Stimulated activated CD4-positive, alpha-beta T cell treated with anti-CD3 and anti-CD28 coated beads, Interleukin-4, amount 100 ng/mL, for 1 hour (primary cell): ENCODE measurements at regions not wholly inside any gene's neighbourhood (a gene's known extent, or its start where the extent isn't known, plus 50 kb on each side); places are given as distances from the start of the nearest gene placed in this dataset.
"Not testable (repeated sequence)": the region's sequence is repeated elsewhere in the genome, so short reads cannot be mapped to it uniquely, and the experiment has no call there.

Source experiments
- DNase-seq: peaks from one replicate; pipeline ENCODE4 v3.0.0-alpha.2; 2020

DNA sequence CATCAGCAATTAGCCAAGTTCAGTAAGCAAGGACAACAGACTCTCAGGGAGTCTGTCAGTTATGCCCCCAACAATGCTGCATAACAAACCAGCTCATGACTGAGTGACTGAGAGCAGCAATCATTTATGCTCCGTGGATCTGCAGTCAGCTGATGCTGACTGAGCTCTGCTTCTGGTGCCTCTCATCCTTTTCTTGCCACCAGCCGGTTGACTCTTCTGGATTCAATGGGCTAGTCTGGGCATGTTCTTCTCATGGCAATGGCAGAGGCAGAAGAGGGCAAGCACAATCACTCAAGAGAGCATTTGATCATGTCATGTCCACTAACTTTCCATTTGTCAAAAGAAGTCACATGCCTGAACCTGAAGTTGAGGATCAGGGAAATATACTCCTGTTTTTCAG, 157.0 kb upstream of the NTRK2 start:
- no peak for DNase-seq

GRCh38 chr9:84513473-84513872, 156.1 kb upstream of the NTRK2 start:
- DNase-seq: no peak

DNA sequence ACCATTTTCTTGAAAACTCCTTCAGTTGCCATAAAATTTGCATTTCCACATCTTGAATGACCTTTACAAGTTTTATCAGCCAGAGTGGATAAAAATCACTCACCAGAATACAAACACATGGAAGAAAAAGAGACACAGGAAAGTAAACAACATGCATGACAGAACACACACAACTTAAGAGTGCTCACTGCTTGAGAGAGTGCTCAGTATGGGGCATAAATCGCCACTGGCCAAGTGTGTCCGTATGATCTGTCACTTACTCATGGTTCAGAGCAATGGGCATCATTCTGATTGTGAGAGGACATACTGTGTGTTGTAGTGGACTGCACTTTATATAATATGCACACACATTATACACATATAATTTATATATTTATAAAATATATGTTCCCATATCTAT, 155.6 kb upstream of the NTRK2 start:
- no peak for DNase-seq

DNA sequence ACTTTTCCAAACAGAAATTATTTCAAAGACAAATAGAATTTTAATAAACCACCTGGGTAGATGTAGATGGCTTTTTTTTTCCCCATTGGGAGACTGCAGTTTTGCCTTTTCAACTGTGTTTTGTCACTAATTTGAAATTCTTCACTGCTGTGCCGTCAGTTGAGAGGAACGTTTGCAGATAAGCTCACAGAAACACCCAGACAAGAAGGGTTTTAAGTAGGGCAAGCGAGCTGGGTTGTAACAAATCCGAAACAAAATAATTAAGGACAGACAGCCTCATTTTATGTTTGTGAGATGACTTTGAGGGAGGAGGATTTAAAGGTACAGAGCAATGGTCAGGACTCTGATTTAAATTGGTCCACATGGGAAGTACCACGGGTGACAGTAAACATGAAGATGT, 155.1 kb upstream of the NTRK2 start:
- no peak for DNase-seq

DNA sequence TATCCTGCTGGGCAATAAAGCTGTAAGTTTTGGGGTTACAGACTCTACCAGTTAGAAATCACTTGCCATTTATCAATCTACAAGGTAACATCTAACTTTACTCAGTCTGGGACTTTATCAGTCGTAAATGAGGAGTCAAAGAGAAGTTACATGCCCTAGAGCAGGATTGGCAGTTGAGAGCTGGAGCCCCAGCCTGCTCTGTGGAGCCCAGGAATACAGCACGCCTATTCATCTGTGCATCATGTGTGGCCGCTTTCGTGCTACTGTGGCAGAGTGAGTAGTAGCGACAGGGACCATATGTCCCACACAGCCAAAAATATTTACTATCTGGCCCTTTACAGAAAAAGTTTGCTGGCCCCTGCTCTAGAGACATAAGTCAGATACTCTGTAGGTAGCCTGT, 152.5 kb upstream of the NTRK2 start:
- DNase-seq: no peak

DNA sequence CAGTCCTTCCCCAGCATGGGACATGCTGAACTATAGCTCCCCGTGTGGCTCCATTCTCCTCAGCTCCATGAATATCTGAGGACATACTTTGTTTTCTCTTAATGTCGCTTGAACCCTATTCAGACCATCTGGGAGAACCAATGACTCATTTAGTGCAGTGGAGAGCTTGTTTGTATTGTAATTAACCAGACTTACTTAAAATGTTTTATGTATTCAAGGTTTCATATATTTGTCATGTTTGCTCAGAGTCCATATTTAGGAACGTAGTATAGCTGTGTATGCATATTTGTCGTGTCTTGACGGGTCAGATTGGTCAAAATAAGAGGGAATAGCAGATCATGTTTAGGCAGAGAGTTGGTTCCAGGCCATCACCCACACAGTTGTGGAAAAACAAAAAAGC, 150.1 kb upstream of the NTRK2 start:
- no peak for DNase-seq

DNA sequence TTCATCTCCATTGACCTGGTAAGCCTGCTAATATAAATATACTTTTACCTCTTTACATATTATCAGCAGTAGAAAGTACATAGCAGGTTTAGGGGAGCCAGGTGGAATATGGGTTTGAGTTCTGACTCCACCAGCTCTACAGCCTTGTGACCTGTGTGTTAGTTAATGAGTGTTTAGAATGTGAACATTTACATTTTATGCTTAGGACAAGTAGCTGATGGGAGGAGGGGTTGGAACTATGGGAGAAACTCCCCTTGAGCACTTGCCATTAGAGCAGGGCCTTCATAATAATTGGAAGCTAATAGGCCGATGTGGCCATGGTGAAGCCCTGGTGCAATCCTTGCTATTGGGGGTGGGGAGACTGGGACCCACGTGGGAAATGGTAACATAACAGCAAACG, 148.3 kb upstream of the NTRK2 start:
- DNase-seq: no peak

GRCh38 chr9:84526211-84526610, 143.3 kb upstream of the NTRK2 start:
- not testable (repeated sequence) for DNase-seq

- DNase-seq: not testable (repeated sequence)
Observed at GRCh38 chr9:84527060-84527720, 142.3 kb upstream of the NTRK2 start.

GRCh38 chr9:84535973-84536372, 133.6 kb upstream of the NTRK2 start:
- not testable (repeated sequence) for DNase-seq

- no peak for DNase-seq
Observed at GRCh38 chr9:84538879-84539278, 130.7 kb upstream of the NTRK2 start.

GRCh38 chr9:84542554-84542953, 127.0 kb upstream of the NTRK2 start:
- DNase-seq: no peak

- DNase-seq: no peak
Observed at GRCh38 chr9:84554069-84554664, 115.4 kb upstream of the NTRK2 start.

- no peak for DNase-seq
Observed at GRCh38 chr9:84556556-84556955, 113.0 kb upstream of the NTRK2 start.

DNA sequence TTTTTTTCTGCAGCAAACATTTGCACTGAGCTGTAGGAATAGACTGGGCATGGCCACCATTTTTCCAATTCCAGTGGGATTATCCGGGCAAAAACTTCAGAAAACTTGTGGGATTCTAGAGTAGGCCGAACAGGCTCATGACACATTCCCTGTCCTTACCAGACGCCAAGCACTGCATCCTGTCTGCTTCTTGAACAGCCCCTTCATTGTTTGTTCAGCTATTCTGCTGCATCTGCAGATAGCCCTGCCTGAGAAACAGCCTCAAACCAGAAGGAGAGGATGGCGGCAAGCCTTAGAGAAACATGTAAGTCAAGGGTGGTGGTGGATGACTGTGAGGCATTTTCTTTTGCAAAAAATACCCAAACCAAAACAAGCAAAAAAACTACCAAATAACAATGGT, 111.8 kb upstream of the NTRK2 start:
- DNase-seq: no peak

DNA sequence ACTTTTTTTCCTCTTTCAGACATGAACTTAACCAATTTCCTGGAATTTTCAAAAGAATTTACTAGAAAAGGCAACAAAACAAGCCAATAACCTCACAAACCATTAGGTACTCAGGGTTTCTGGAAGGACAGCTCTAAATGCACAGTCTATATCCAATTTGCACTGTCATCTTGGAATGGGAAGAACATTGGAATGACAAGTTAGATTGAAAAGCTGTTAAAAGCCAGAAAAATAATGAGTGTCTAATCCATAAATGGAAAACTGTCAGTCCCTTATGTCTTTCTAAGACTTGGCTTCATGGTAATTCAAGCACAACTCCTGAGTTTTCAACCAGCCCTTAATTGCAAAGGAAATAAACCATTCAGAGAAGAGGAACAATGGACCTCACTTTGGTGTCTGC, 105.8 kb upstream of the NTRK2 start:
- DNase-seq: no peak

DNA sequence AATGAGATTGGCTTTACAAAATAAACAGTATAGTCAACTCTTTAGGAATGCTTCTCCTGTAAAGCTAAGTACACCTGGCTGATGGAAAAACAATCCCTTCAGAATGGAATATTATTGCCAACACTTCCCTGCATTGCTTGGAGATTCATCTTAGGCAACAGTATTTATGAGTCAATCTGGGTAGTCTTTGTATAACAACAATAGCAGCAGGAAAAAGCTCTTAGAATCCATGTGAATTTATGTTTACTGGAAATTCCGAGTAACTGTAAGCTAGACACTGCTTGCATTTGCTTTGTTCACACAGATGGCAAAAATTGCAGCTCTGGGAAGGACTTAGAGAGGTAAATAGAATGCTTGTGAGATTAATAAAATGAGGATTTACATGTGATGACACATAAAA, 101.7 kb upstream of the NTRK2 start:
- no peak for DNase-seq

DNA sequence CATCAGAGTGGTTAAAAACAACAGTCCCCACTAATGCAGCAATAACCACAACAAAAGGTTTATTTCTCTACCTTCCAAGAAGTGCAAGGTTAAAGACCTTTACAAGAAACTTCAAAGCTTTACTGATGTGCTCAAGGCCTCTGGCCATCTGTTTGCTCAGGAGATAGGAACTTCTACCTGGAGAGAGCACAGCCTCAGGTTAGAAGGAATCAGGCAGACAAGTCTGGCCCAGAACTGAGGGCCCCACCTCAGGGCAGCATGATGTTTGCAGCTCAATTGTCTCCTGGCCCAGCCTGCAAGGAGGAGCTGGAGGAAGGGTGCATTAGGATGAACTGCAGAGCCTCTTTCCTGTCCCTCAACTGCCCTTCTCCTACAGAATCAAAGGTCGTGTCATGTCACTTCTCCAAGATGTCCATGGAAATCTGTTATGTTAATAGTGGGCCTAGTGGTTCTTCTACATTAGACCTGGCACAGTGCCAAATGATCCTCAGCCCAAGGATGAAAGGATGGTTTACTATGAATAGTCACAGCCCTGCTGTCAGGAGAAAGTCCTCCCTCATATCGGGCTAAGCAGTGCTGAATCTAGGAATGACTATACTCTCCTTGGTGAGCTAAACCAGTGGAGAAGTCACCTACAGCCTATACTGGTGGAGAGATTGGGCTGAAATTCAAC, 98.9 kb upstream of the NTRK2 start:
- DNase-seq: no peak

GRCh38 chr9:84573083-84573482, 96.4 kb upstream of the NTRK2 start:
- DNase-seq: no peak

- DNase-seq: no peak
Observed at GRCh38 chr9:84575705-84576104, 93.8 kb upstream of the NTRK2 start.

GRCh38 chr9:84583866-84584265, 85.7 kb upstream of the NTRK2 start:
- DNase-seq: no peak

- DNase-seq: no peak
Observed at GRCh38 chr9:84586662-84587061, 82.9 kb upstream of the NTRK2 start.

- no peak for DNase-seq
Observed at GRCh38 chr9:84587153-84587552, 82.4 kb upstream of the NTRK2 start.

DNA sequence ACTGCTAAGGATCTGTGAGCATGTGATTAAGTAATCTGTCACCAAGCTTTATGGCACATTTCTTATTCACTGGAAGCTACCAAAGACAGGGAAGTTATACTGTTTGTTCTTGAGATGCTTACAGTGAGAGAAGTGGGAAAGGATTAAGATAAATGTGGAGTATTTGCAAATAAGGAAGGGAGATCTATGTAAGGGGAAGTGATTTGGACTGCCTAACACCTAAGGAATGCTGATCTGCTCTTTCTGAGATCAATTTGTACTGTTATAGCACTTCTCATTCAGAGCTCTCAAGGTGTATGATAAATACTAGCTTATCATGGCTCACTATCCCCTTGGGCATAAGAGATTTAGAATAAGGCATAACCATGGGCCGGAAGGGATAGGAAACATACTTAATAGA, 80.0 kb upstream of the NTRK2 start:
- no peak for DNase-seq

- no peak for DNase-seq
Observed at GRCh38 chr9:84590706-84591105, 78.8 kb upstream of the NTRK2 start.
